ENCODE measurements at regions not wholly inside any gene's neighbourhood (a gene's known extent, or its start where the extent isn't known, plus 50 kb on each side); places are given as distances from the start of the nearest gene placed in this dataset.
"Not testable (repeated sequence)": the region's sequence is repeated elsewhere in the genome, so short reads cannot be mapped to it uniquely, and the experiment has no call there.

- Histone ChIP-seq H3K9ac (ENCODE audit: insufficient read length, low read depth) (no peak overlapping the region), H3K4me3 (ENCODE audit: insufficient read length, low read depth) (no peak overlapping the region), H3K9me3 (ENCODE audit: insufficient read depth, low read length) (no peaks in the 10 kb centered on the region), H3K36me3 (ENCODE audit: insufficient read depth, insufficient read length, low read length) (no peaks in the 10 kb centered on the region), H3K4me1 (ENCODE audit: insufficient read depth, insufficient read length) (peaks cover 2% of the 10 kb centered on the region), H3K27me3 (ENCODE audit: insufficient read depth, insufficient read length) (no peaks in the 10 kb centered on the region)
- TF ChIP-seq YY1 (IDR thresholded peaks at IDR 0.05; ENCODE audit: insufficient read depth, insufficient read length) (no peak), ZNF274 (IDR thresholded peaks at IDR 0.05; ENCODE audit: low read depth, low read length) (no peak), SUZ12 (IDR thresholded peaks at IDR 0.05; ENCODE audit: extremely low read depth, insufficient read depth, insufficient read length) (no peak)
- no peak for DNase-seq (ENCODE audit: low read depth, low spot score)
Measured at GRCh38 chr6:170089963-170090362, 200.9 kb downstream of the DLL1 start.

- Histone ChIP-seq H3K36me3 (ENCODE audit: insufficient read depth, insufficient read length, low read length) (no peaks in the 10 kb centered on the region), H3K9me3 (ENCODE audit: insufficient read depth, low read length) (no peaks in the 10 kb centered on the region), H3K4me3 (ENCODE audit: insufficient read length, low read depth) (no peak overlapping the region), H3K4me1 (ENCODE audit: insufficient read depth, insufficient read length) (no peaks in the 10 kb centered on the region), H3K9ac (ENCODE audit: insufficient read length, low read depth) (no peak overlapping the region), H3K27me3 (ENCODE audit: insufficient read depth, insufficient read length) (no peaks in the 10 kb centered on the region)
- no peak for DNase-seq (ENCODE audit: low read depth, low spot score)
- TF ChIP-seq YY1 (IDR thresholded peaks at IDR 0.05; ENCODE audit: insufficient read depth, insufficient read length) (no peak), SUZ12 (IDR thresholded peaks at IDR 0.05; ENCODE audit: extremely low read depth, insufficient read depth, insufficient read length) (no peak), ZNF274 (IDR thresholded peaks at IDR 0.05; ENCODE audit: low read depth, low read length) (no peak)
Measured at GRCh38 chr6:170088582-170088955, 202.3 kb downstream of the DLL1 start.

- no peak for TF ChIP-seq ZNF274 (IDR thresholded peaks at IDR 0.05; ENCODE audit: low read depth, low read length)
- TF ChIP-seq SUZ12 (IDR thresholded peaks at IDR 0.05; ENCODE audit: extremely low read depth, insufficient read depth, insufficient read length): no peak
- TF ChIP-seq YY1 (IDR thresholded peaks at IDR 0.05; ENCODE audit: insufficient read depth, insufficient read length): no peak
- H3K9me3 ChIP-seq (ENCODE audit: insufficient read depth, low read length): no peaks in the 10 kb centered on the region
- H3K4me1 ChIP-seq (ENCODE audit: insufficient read depth, insufficient read length): no peaks in the 10 kb centered on the region
- no peaks in the 10 kb centered on the region for H3K36me3 ChIP-seq (ENCODE audit: insufficient read depth, insufficient read length, low read length)
- H3K4me3 ChIP-seq (ENCODE audit: insufficient read length, low read depth): no peak overlapping the region
- H3K9ac ChIP-seq (ENCODE audit: insufficient read length, low read depth): no peak overlapping the region
- DNase-seq (ENCODE audit: low read depth, low spot score): no peak
- no peaks in the 10 kb centered on the region for H3K27me3 ChIP-seq (ENCODE audit: insufficient read depth, insufficient read length)
Measured at GRCh38 chr6:170087941-170088581, 202.8 kb downstream of the DLL1 start.

- H3K4me1 ChIP-seq (ENCODE audit: insufficient read depth, insufficient read length); H3K4me3 ChIP-seq (ENCODE audit: insufficient read length, low read depth); H3K36me3 ChIP-seq (ENCODE audit: insufficient read depth, insufficient read length, low read length); H3K9me3 ChIP-seq (ENCODE audit: insufficient read depth, low read length); H3K9ac ChIP-seq (ENCODE audit: insufficient read length, low read depth); DNase-seq (ENCODE audit: low read depth, low spot score); H3K27me3 ChIP-seq (ENCODE audit: insufficient read depth, insufficient read length): not testable (repeated sequence)
Measured at GRCh38 chr6:170087421-170087780, 203.5 kb downstream of the DLL1 start.

GRCh38 chr6:170086639-170087420 is 204.0 kb downstream of the DLL1 start:
- no peak for DNase-seq (ENCODE audit: low read depth, low spot score)
- no peaks in the 10 kb centered on the region for H3K4me1 ChIP-seq (ENCODE audit: insufficient read depth, insufficient read length)

GRCh38 chr6:170085475-170086401 is 205.1 kb downstream of the DLL1 start:
- DNase-seq (ENCODE audit: low read depth, low spot score): no peak
- H3K4me3 ChIP-seq (ENCODE audit: insufficient read length, low read depth): no peak overlapping the region
- H3K36me3 ChIP-seq (ENCODE audit: insufficient read depth, insufficient read length, low read length): no peaks in the 10 kb centered on the region
- H3K9me3 ChIP-seq (ENCODE audit: insufficient read depth, low read length): no peaks in the 10 kb centered on the region
- no peak for TF ChIP-seq YY1 (IDR thresholded peaks at IDR 0.05; ENCODE audit: insufficient read depth, insufficient read length)
- TF ChIP-seq SUZ12 (IDR thresholded peaks at IDR 0.05; ENCODE audit: extremely low read depth, insufficient read depth, insufficient read length): no peak
- H3K27me3 ChIP-seq (ENCODE audit: insufficient read depth, insufficient read length): no peaks in the 10 kb centered on the region
- no peak overlapping the region for H3K9ac ChIP-seq (ENCODE audit: insufficient read length, low read depth)
- no peaks in the 10 kb centered on the region for H3K4me1 ChIP-seq (ENCODE audit: insufficient read depth, insufficient read length)

More at GRCh38 chr6:170086639-170087420, 204.0 kb downstream of the DLL1 start:
- H3K9me3 ChIP-seq (ENCODE audit: insufficient read depth, low read length): no peaks in the 10 kb centered on the region
- H3K27me3 ChIP-seq (ENCODE audit: insufficient read depth, insufficient read length): no peaks in the 10 kb centered on the region
- no peaks in the 10 kb centered on the region for H3K36me3 ChIP-seq (ENCODE audit: insufficient read depth, insufficient read length, low read length)
- TF ChIP-seq ZNF274 (IDR thresholded peaks at IDR 0.05; ENCODE audit: low read depth, low read length) (no peak), YY1 (IDR thresholded peaks at IDR 0.05; ENCODE audit: insufficient read depth, insufficient read length) (no peak), SUZ12 (IDR thresholded peaks at IDR 0.05; ENCODE audit: extremely low read depth, insufficient read depth, insufficient read length) (no peak)
- H3K9ac ChIP-seq (ENCODE audit: insufficient read length, low read depth): no peak overlapping the region
- H3K4me3 ChIP-seq (ENCODE audit: insufficient read length, low read depth): no peak overlapping the region

- Histone ChIP-seq H3K27me3 (ENCODE audit: insufficient read depth, insufficient read length) (no peaks in the 10 kb centered on the region), H3K36me3 (ENCODE audit: insufficient read depth, insufficient read length, low read length) (no peaks in the 10 kb centered on the region), H3K4me1 (ENCODE audit: insufficient read depth, insufficient read length) (no peaks in the 10 kb centered on the region), H3K9me3 (ENCODE audit: insufficient read depth, low read length) (no peaks in the 10 kb centered on the region), H3K9ac (ENCODE audit: insufficient read length, low read depth) (no peak overlapping the region), H3K4me3 (ENCODE audit: insufficient read length, low read depth) (no peak overlapping the region)
- TF ChIP-seq YY1 (IDR thresholded peaks at IDR 0.05; ENCODE audit: insufficient read depth, insufficient read length) (no peak), SUZ12 (IDR thresholded peaks at IDR 0.05; ENCODE audit: extremely low read depth, insufficient read depth, insufficient read length) (no peak), ZNF274 (IDR thresholded peaks at IDR 0.05; ENCODE audit: low read depth, low read length) (no peak)
- no peak for DNase-seq (ENCODE audit: low read depth, low spot score)
Measured at GRCh38 chr6:170084166-170084730, 206.6 kb downstream of the DLL1 start.

Data from NT2/D1 (cell line).